Sciatic nerve (tissue), 2 donors: ENCODE measurements at regions not wholly inside any gene's neighbourhood (a gene's known extent, or its start where the extent isn't known, plus 50 kb on each side); places are given as distances from the start of the nearest gene placed in this dataset.
"Not testable (repeated sequence)": the region's sequence is repeated elsewhere in the genome, so short reads cannot be mapped to it uniquely, and the experiment has no call there.

Experiments
- ATAC-seq: fragments of 200-7000 bp; cut with Tn5 transposase; one replicate; pipeline ENCODE4 v1.9.1; 2020; ENCODE audit warnings: mild to moderate bottlenecking, moderate library complexity
- DNase-seq: peaks from one replicate; pipeline ENCODE4 v3.0.0-alpha.2; 2020; ENCODE audit warnings: low spot score
- intact Hi-C: fragments of 100-400 bp; cut with DNase I; formaldehyde crosslinking; loops from one replicate; pipeline ENCODE4 v1.14.2; 2022
- donor health status: DM: no; HTN: no; CAD: no.
- donor health status: DM: no; HTN: no; CAD: no.

- intact Hi-C loops, result no loop called here
- DNase-seq, result peak; percentile 25
- no peak for ATAC-seq
These were observed 257.7 kb downstream of the ADGRD1 start for GRCh38 chr12:131211340-131211938.

- peak; percentile 35 for DNase-seq
- intact Hi-C loops, result no loop called here
- ATAC-seq, result no peak
These were observed 260.3 kb downstream of the ADGRD1 start for GRCh38 chr12:131213896-131214442.

- DNase-seq, intact Hi-C loops, ATAC-seq: not testable (repeated sequence)
These were observed 261.2 kb downstream of the ADGRD1 start for GRCh38 chr12:131214936-131215335.

- DNase-seq, result peak; percentile 52
These were observed 262.9 kb downstream of the ADGRD1 start for GRCh38 chr12:131216587-131216986.

GRCh38 chr12:131217024-131217586, 263.4 kb downstream of the ADGRD1 start:
- no peak for ATAC-seq
- DNase-seq, result peak; percentile 48
- intact Hi-C loops, result no loop called here

More at GRCh38 chr12:131216587-131216986, 262.9 kb downstream of the ADGRD1 start:
- intact Hi-C loops, ATAC-seq: not testable (repeated sequence)

- DNase-seq (peak; percentile 34), ATAC-seq (no peak)
- intact Hi-C loops, result no loop called here
These were observed 264.6 kb downstream of the ADGRD1 start for GRCh38 chr12:131218026-131218922.

GRCh38 chr12:131218923-131219669, 265.4 kb downstream of the ADGRD1 start:
- ATAC-seq (no peak), DNase-seq (peak; percentile 46)
- intact Hi-C loops, result no loop called here

GRCh38 chr12:131219670-131220330, 266.1 kb downstream of the ADGRD1 start:
- DNase-seq (peak; percentile 41), ATAC-seq (no peak)
- intact Hi-C loops, result no loop called here

GRCh38 chr12:131220331-131220685, 266.6 kb downstream of the ADGRD1 start:
- peak; percentile 21 for DNase-seq
- intact Hi-C loops, result no loop called here
- ATAC-seq, result no peak

GRCh38 chr12:131221061-131221956, 267.6 kb downstream of the ADGRD1 start:
- DNase-seq, result peak; percentile 54
- intact Hi-C loops, result no loop called here
- ATAC-seq, result peak; percentile 9

- intact Hi-C loops, result no loop called here
- DNase-seq (no peak), ATAC-seq (no peak)
These were observed 268.2 kb downstream of the ADGRD1 start for GRCh38 chr12:131221957-131222328.

- ATAC-seq (peak; percentile 40), DNase-seq (peak; percentile 56)
- intact Hi-C loops, result no loop called here
These were observed 268.8 kb downstream of the ADGRD1 start for GRCh38 chr12:131222329-131223139.

- DNase-seq (peak; percentile 51), ATAC-seq (no peak)
- intact Hi-C loops, result no loop called here
These were observed 269.6 kb downstream of the ADGRD1 start for GRCh38 chr12:131223171-131223761.

GRCh38 chr12:131223791-131224225, 270.1 kb downstream of the ADGRD1 start:
- ATAC-seq (no peak), DNase-seq (peak; percentile 49)
- intact Hi-C loops, result no loop called here

DNA sequence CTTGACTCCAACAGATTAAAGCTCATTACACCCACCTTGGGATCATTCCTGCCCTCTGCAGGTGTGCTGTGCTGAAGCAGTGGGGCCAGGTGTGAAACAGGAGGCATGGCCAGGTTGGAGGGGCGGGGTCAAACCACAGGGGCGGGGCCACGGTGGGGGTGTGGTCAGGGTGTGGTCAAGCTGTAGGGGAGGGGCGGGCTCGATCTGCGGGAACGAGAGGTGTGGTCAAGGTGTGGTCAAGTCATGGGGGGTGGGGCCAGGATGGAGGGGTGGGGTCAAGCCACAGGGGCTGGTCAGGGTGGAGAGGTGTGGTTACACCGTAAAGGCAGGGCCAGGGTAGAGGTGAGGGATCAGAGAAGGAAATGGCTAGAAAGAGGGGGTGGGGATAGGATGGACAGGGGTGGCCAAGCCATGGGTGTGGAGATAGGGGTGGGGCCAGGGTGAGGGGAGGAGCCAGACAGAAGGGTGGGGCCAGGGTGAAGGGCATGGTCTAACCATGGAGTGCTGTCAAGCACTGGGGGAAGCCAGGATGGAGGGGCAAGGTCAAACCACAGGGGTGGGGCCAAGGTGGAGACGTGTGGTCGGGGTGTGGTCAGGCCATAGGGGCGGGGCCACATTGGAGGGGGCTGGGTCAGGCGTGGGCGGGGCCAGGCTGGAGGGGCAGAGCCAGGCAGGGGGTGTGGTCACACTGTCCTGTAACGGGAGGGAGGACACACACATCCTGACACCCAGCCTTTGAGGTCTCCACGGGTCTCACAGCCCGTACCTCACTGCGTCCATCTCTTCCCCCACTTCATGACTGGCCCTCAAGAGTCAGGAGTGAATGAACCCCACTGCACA, 270.7 kb downstream of the ADGRD1 start:
- ATAC-seq (peak; percentile 29), DNase-seq (peak; percentile 51)
- intact Hi-C loops, result not testable (repeated sequence)

- DNase-seq, intact Hi-C loops, ATAC-seq: not testable (repeated sequence)
These were observed 271.3 kb downstream of the ADGRD1 start for GRCh38 chr12:131225066-131225380.
